ENCODE measurements at regions not wholly inside any gene's neighbourhood (a gene's known extent, or its start where the extent isn't known, plus 50 kb on each side); places are given as distances from the start of the nearest gene placed in this dataset.

DNA sequence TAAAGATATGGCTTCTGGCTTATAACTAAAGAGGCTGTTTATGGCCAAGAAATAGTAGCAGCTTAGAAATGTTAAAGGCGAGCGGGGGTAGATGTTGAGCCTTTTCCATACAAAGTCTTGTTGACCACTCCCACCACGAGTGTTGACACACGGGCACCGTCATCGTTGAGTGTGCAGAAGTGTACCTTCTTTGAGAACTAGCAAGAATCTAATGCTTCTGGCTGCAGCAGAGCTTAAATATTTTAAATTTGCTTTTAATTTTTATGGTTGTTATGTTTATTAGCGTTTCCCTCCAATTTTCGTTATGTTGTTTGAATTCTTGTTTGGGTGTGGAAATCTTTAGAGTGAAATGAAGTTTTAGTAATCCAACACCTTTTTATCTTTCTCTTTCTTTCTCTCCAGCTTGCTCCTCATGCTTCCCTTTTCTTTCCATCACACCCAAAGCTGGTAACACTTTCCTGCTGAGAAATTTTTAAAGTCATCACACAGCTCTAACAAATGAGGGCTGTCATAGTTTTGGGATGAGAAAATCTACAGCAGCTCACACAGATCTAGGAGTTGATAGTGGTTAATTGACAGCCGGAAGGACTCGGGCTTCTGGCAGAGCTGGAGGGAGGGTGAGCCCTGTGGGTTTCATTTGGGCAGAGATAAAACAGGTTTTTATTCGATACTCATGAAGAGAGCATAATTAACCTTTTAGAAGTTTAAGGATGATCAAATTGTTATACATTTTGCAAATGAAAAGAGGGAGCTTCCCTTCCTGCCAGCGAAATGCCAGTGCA, 120.1 kb upstream of the ZNF608 start:
- TF ChIP-seq, protein P1, sequence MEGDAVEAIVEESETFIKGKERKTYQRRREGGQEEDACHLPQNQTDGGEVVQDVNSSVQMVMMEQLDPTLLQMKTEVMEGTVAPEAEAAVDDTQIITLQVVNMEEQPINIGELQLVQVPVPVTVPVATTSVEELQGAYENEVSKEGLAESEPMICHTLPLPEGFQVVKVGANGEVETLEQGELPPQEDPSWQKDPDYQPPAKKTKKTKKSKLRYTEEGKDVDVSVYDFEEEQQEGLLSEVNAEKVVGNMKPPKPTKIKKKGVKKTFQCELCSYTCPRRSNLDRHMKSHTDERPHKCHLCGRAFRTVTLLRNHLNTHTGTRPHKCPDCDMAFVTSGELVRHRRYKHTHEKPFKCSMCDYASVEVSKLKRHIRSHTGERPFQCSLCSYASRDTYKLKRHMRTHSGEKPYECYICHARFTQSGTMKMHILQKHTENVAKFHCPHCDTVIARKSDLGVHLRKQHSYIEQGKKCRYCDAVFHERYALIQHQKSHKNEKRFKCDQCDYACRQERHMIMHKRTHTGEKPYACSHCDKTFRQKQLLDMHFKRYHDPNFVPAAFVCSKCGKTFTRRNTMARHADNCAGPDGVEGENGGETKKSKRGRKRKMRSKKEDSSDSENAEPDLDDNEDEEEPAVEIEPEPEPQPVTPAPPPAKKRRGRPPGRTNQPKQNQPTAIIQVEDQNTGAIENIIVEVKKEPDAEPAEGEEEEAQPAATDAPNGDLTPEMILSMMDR (conservative IDR thresholded peaks at IDR 0.05; ENCODE audit: low read depth, low read length), result no peak
- TF ChIP-seq EZH2 (IDR thresholded peaks at IDR 0.05; ENCODE audit: low read length, unreplicated experiment), result no peak
